Activated naive CD4-positive, alpha-beta T cell treated with anti-CD3 and anti-CD28 coated beads, Interleukin-2, amount 50 U/mL, for 24 hours (primary cell): ENCODE measurements at regions not wholly inside any gene's neighbourhood (a gene's known extent, or its start where the extent isn't known, plus 50 kb on each side); places are given as distances from the start of the nearest gene placed in this dataset.
"Not testable (repeated sequence)": the region's sequence is repeated elsewhere in the genome, so short reads cannot be mapped to it uniquely, and the experiment has no call there.

ENCODE experiments used
- H3K27ac Mint-ChIP-seq: one replicate; pipeline ENCODE4 v1.8.0; 2021; ENCODE audit warnings: mild to moderate bottlenecking, mixed read lengths
- H3K27me3 Mint-ChIP-seq: one replicate; pipeline ENCODE4 v1.8.0; 2021; ENCODE audit warnings: mixed read lengths
- H3K36me3 Mint-ChIP-seq: one replicate; pipeline ENCODE4 v1.8.0; 2021; ENCODE audit warnings: mixed read lengths
- H3K4me1 Mint-ChIP-seq: one replicate; pipeline ENCODE4 v1.8.0; 2021; ENCODE audit warnings: mixed read lengths
- H3K4me3 Mint-ChIP-seq: one replicate; pipeline ENCODE4 v1.8.0; 2021; ENCODE audit warnings: mild to moderate bottlenecking, mixed read lengths
- H3K9me3 Mint-ChIP-seq: one replicate; pipeline ENCODE4 v1.8.0; 2021; ENCODE audit warnings: mixed read lengths

GRCh38 chr1:148353461-148354283 lies 129.4 kb downstream of the PPIAL4G start:
- peak overlapping the region; percentile 28 for H3K4me3 Mint-ChIP-seq
- H3K4me1 Mint-ChIP-seq = peaks cover 13% of the 10 kb centered on the region
- no peaks in the 10 kb centered on the region for H3K36me3 Mint-ChIP-seq
- H3K27ac Mint-ChIP-seq = peak overlapping the region; percentile 66
- H3K9me3 Mint-ChIP-seq = no peaks in the 10 kb centered on the region
- H3K27me3 Mint-ChIP-seq = peaks cover 25% of the 10 kb centered on the region

GRCh38 chr1:148352470-148353053 lies 130.5 kb downstream of the PPIAL4G start:
- Mint-ChIP-seq H3K27ac (no peak overlapping the region), H3K27me3 (peaks cover 27% of the 10 kb centered on the region), H3K4me3 (no peak overlapping the region)

GRCh38 chr1:148347781-148348180 lies 135.3 kb downstream of the PPIAL4G start:
- Mint-ChIP-seq H3K9me3 (no peaks in the 10 kb centered on the region), H3K4me1 (peaks cover 12% of the 10 kb centered on the region), H3K36me3 (peaks cover 1% of the 10 kb centered on the region), H3K27ac (no peak overlapping the region), H3K27me3 (peaks cover 21% of the 10 kb centered on the region), H3K4me3 (no peak overlapping the region)

More at GRCh38 chr1:148352470-148353053, 130.5 kb downstream of the PPIAL4G start:
- Mint-ChIP-seq H3K9me3 (no peaks in the 10 kb centered on the region), H3K36me3 (peaks cover 1% of the 10 kb centered on the region), H3K4me1 (peaks cover 13% of the 10 kb centered on the region)

GRCh38 chr1:148345659-148346151 lies 137.4 kb downstream of the PPIAL4G start:
- H3K36me3 Mint-ChIP-seq, H3K4me3 Mint-ChIP-seq, H3K4me1 Mint-ChIP-seq, H3K27ac Mint-ChIP-seq, H3K9me3 Mint-ChIP-seq: not testable (repeated sequence)
- H3K27me3 Mint-ChIP-seq = peaks cover 14% of the 10 kb centered on the region

- H3K27ac Mint-ChIP-seq, H3K36me3 Mint-ChIP-seq, H3K4me1 Mint-ChIP-seq, H3K27me3 Mint-ChIP-seq, H3K4me3 Mint-ChIP-seq, H3K9me3 Mint-ChIP-seq: not testable (repeated sequence)
Observed at GRCh38 chr1:148344651-148345050, 138.5 kb downstream of the PPIAL4G start.

- peaks cover 11% of the 10 kb centered on the region for H3K4me1 Mint-ChIP-seq
- not testable (repeated sequence) for H3K9me3 Mint-ChIP-seq, H3K27ac Mint-ChIP-seq, H3K36me3 Mint-ChIP-seq, H3K27me3 Mint-ChIP-seq, H3K4me3 Mint-ChIP-seq
Observed at GRCh38 chr1:148341729-148342128, 141.4 kb downstream of the PPIAL4G start.

GRCh38 chr1:148336121-148336918 lies 146.8 kb downstream of the PPIAL4G start:
- peak overlapping the region; percentile 100 for H3K27ac Mint-ChIP-seq
- H3K4me3 Mint-ChIP-seq = peak overlapping the region; percentile 37
- not testable (repeated sequence) for H3K9me3 Mint-ChIP-seq, H3K27me3 Mint-ChIP-seq, H3K36me3 Mint-ChIP-seq
- H3K4me1 Mint-ChIP-seq = peaks cover 35% of the 10 kb centered on the region

GRCh38 chr1:148334339-148335130 lies 148.6 kb downstream of the PPIAL4G start:
- H3K4me3 Mint-ChIP-seq = peak overlapping the region; percentile 98
- no peaks in the 10 kb centered on the region for H3K36me3 Mint-ChIP-seq
- H3K4me1 Mint-ChIP-seq = peaks cover 35% of the 10 kb centered on the region
- H3K27ac Mint-ChIP-seq = peak overlapping the region; percentile 100
- H3K9me3 Mint-ChIP-seq = no peaks in the 10 kb centered on the region
- peaks cover 5% of the 10 kb centered on the region for H3K27me3 Mint-ChIP-seq

GRCh38 chr1:148333875-148334338 lies 149.2 kb downstream of the PPIAL4G start:
- Mint-ChIP-seq H3K36me3 (no peaks in the 10 kb centered on the region), H3K27me3 (peaks cover 5% of the 10 kb centered on the region), H3K9me3 (no peaks in the 10 kb centered on the region), H3K4me1 (peaks cover 35% of the 10 kb centered on the region), H3K27ac (peak overlapping the region; percentile 100), H3K4me3 (peak overlapping the region; percentile 98)

GRCh38 chr1:148328884-148329283 lies 154.2 kb downstream of the PPIAL4G start:
- Mint-ChIP-seq H3K27ac (no peak overlapping the region), H3K4me1 (peaks cover 5% of the 10 kb centered on the region), H3K36me3 (peaks cover 2% of the 10 kb centered on the region), H3K4me3 (peak overlapping the region; percentile 40), H3K9me3 (peaks cover 5% of the 10 kb centered on the region), H3K27me3 (peaks cover 10% of the 10 kb centered on the region)

- H3K27me3 Mint-ChIP-seq, H3K36me3 Mint-ChIP-seq, H3K4me1 Mint-ChIP-seq, H3K27ac Mint-ChIP-seq, H3K9me3 Mint-ChIP-seq, H3K4me3 Mint-ChIP-seq: not testable (repeated sequence)
Observed at GRCh38 chr1:148325031-148325430, 158.1 kb downstream of the PPIAL4G start.

GRCh38 chr1:148324465-148324864 lies 158.6 kb downstream of the PPIAL4G start:
- H3K4me1 Mint-ChIP-seq, H3K9me3 Mint-ChIP-seq, H3K27ac Mint-ChIP-seq, H3K4me3 Mint-ChIP-seq, H3K27me3 Mint-ChIP-seq, H3K36me3 Mint-ChIP-seq: not testable (repeated sequence)

- Mint-ChIP-seq H3K4me1 (peaks cover 19% of the 10 kb centered on the region), H3K27ac (peak overlapping the region; percentile 31)
- H3K9me3 Mint-ChIP-seq, H3K27me3 Mint-ChIP-seq, H3K36me3 Mint-ChIP-seq, H3K4me3 Mint-ChIP-seq: not testable (repeated sequence)
Observed at GRCh38 chr1:148320079-148320478, 163.0 kb downstream of the PPIAL4G start.

- H3K27me3 Mint-ChIP-seq = peaks cover 2% of the 10 kb centered on the region
- no peak overlapping the region for H3K27ac Mint-ChIP-seq
- peak overlapping the region; percentile 96 for H3K4me3 Mint-ChIP-seq
- no peaks in the 10 kb centered on the region for H3K9me3 Mint-ChIP-seq
- no peaks in the 10 kb centered on the region for H3K36me3 Mint-ChIP-seq
- peaks cover 19% of the 10 kb centered on the region for H3K4me1 Mint-ChIP-seq
Observed at GRCh38 chr1:148318904-148319242, 164.2 kb downstream of the PPIAL4G start.
